GM21619 (cell line): ENCODE measurements at regions not wholly inside any gene's neighbourhood (a gene's known extent, or its start where the extent isn't known, plus 50 kb on each side); places are given as distances from the start of the nearest gene placed in this dataset.
"Not testable (repeated sequence)": the region's sequence is repeated elsewhere in the genome, so short reads cannot be mapped to it uniquely, and the experiment has no call there.

Source experiments
- ATAC-seq: cut with Tn5 transposase; IDR thresholded peaks from one replicate; pipeline ENCODE4 v1.9.1; 2021; ENCODE audit not compliant: unreplicated experiment

- no peak for ATAC-seq
These were observed 100.0 kb downstream of the ADRA2C start for GRCh38 chr4:3865986-3866812.

GRCh38 chr4:3866813-3867129 is 100.6 kb downstream of the ADRA2C start:
- no peak for ATAC-seq

GRCh38 chr4:3867403-3868100 is 101.4 kb downstream of the ADRA2C start:
- ATAC-seq = no peak

GRCh38 chr4:3868211-3869173 is 102.3 kb downstream of the ADRA2C start:
- ATAC-seq = no peak

- no peak for ATAC-seq
These were observed 103.0 kb downstream of the ADRA2C start for GRCh38 chr4:3869174-3869572.

GRCh38 chr4:3869661-3870566 is 103.7 kb downstream of the ADRA2C start:
- no peak for ATAC-seq

- ATAC-seq = no peak
These were observed 104.4 kb downstream of the ADRA2C start for GRCh38 chr4:3870567-3870962.

GRCh38 chr4:3871181-3871852 is 105.1 kb downstream of the ADRA2C start:
- no peak for ATAC-seq

- no peak for ATAC-seq
These were observed 106.0 kb downstream of the ADRA2C start for GRCh38 chr4:3871881-3872833.

GRCh38 chr4:3872834-3873313 is 106.7 kb downstream of the ADRA2C start:
- ATAC-seq = no peak

- ATAC-seq = no peak
These were observed 107.3 kb downstream of the ADRA2C start for GRCh38 chr4:3873408-3874027.

GRCh38 chr4:3874028-3874415 is 107.8 kb downstream of the ADRA2C start:
- ATAC-seq = no peak

- ATAC-seq = no peak
These were observed 108.4 kb downstream of the ADRA2C start for GRCh38 chr4:3874525-3875110.

GRCh38 chr4:3875466-3875865 is 109.3 kb downstream of the ADRA2C start:
- ATAC-seq = no peak

- not testable (repeated sequence) for ATAC-seq
These were observed 110.1 kb downstream of the ADRA2C start for GRCh38 chr4:3876057-3876845.

GRCh38 chr4:3877236-3877635 is 111.1 kb downstream of the ADRA2C start:
- ATAC-seq = no peak

- no peak for ATAC-seq
These were observed 111.7 kb downstream of the ADRA2C start for GRCh38 chr4:3877868-3878267.
